ENCODE measurements at regions not wholly inside any gene's neighbourhood (a gene's known extent, or its start where the extent isn't known, plus 50 kb on each side); places are given as distances from the start of the nearest gene placed in this dataset.

DNA sequence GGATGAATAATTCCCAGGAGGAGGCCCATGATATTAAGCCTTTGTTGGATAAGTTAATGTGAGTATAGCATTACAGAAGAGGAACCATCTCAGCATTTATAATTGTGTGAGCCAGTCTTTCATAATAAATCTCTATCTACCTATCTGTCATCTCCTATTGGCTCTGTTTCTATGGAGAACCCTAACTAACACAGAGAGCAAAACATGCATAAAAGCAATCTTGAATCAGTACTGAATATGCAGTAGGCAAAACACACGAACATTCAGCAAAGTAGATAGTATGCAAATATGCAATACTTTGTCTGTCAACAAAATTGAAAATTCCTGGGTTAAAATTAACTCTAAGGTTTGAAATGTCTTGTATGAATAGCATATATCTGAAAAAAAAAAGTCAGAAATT is 966.3 kb downstream of the DIAPH3 start (continued):
- TF ChIP-seq, protein P1, sequence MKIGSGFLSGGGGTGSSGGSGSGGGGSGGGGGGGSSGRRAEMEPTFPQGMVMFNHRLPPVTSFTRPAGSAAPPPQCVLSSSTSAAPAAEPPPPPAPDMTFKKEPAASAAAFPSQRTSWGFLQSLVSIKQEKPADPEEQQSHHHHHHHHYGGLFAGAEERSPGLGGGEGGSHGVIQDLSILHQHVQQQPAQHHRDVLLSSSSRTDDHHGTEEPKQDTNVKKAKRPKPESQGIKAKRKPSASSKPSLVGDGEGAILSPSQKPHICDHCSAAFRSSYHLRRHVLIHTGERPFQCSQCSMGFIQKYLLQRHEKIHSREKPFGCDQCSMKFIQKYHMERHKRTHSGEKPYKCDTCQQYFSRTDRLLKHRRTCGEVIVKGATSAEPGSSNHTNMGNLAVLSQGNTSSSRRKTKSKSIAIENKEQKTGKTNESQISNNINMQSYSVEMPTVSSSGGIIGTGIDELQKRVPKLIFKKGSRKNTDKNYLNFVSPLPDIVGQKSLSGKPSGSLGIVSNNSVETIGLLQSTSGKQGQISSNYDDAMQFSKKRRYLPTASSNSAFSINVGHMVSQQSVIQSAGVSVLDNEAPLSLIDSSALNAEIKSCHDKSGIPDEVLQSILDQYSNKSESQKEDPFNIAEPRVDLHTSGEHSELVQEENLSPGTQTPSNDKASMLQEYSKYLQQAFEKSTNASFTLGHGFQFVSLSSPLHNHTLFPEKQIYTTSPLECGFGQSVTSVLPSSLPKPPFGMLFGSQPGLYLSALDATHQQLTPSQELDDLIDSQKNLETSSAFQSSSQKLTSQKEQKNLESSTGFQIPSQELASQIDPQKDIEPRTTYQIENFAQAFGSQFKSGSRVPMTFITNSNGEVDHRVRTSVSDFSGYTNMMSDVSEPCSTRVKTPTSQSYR (CRISPR knock-in tag; IDR thresholded peaks at IDR 0.05), result no peak
- TF ChIP-seq SMAD4 (CRISPR knock-in tag; IDR thresholded peaks at IDR 0.05) (no peak), OVOL2 (CRISPR knock-in tag; IDR thresholded peaks at IDR 0.05; ENCODE audit: borderline replicate concordance) (no peak), ZNF263 (CRISPR knock-in tag; IDR thresholded peaks at IDR 0.05; ENCODE audit: low read depth) (no peak), CREB1 (CRISPR knock-in tag; IDR thresholded peaks at IDR 0.05) (no peak), GTF2I (CRISPR knock-in tag; conservative IDR thresholded peaks at IDR 0.05) (no peak), CBFB (CRISPR knock-in tag; IDR thresholded peaks at IDR 0.05; ENCODE audit: low read depth) (no peak), NFATC4 (CRISPR knock-in tag; IDR thresholded peaks at IDR 0.05) (no peak)
- TF ChIP-seq, protein P2, sequence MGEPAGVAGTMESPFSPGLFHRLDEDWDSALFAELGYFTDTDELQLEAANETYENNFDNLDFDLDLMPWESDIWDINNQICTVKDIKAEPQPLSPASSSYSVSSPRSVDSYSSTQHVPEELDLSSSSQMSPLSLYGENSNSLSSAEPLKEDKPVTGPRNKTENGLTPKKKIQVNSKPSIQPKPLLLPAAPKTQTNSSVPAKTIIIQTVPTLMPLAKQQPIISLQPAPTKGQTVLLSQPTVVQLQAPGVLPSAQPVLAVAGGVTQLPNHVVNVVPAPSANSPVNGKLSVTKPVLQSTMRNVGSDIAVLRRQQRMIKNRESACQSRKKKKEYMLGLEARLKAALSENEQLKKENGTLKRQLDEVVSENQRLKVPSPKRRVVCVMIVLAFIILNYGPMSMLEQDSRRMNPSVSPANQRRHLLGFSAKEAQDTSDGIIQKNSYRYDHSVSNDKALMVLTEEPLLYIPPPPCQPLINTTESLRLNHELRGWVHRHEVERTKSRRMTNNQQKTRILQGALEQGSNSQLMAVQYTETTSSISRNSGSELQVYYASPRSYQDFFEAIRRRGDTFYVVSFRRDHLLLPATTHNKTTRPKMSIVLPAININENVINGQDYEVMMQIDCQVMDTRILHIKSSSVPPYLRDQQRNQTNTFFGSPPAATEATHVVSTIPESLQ (CRISPR knock-in tag; IDR thresholded peaks at IDR 0.05), result no peak
- TF ChIP-seq, protein P3, sequence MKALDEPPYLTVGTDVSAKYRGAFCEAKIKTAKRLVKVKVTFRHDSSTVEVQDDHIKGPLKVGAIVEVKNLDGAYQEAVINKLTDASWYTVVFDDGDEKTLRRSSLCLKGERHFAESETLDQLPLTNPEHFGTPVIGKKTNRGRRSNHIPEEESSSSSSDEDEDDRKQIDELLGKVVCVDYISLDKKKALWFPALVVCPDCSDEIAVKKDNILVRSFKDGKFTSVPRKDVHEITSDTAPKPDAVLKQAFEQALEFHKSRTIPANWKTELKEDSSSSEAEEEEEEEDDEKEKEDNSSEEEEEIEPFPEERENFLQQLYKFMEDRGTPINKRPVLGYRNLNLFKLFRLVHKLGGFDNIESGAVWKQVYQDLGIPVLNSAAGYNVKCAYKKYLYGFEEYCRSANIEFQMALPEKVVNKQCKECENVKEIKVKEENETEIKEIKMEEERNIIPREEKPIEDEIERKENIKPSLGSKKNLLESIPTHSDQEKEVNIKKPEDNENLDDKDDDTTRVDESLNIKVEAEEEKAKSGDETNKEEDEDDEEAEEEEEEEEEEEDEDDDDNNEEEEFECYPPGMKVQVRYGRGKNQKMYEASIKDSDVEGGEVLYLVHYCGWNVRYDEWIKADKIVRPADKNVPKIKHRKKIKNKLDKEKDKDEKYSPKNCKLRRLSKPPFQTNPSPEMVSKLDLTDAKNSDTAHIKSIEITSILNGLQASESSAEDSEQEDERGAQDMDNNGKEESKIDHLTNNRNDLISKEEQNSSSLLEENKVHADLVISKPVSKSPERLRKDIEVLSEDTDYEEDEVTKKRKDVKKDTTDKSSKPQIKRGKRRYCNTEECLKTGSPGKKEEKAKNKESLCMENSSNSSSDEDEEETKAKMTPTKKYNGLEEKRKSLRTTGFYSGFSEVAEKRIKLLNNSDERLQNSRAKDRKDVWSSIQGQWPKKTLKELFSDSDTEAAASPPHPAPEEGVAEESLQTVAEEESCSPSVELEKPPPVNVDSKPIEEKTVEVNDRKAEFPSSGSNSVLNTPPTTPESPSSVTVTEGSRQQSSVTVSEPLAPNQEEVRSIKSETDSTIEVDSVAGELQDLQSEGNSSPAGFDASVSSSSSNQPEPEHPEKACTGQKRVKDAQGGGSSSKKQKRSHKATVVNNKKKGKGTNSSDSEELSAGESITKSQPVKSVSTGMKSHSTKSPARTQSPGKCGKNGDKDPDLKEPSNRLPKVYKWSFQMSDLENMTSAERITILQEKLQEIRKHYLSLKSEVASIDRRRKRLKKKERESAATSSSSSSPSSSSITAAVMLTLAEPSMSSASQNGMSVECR (CRISPR knock-in tag; IDR thresholded peaks at IDR 0.05; ENCODE audit: borderline replicate concordance), result no peak
- TF ChIP-seq, protein P4, sequence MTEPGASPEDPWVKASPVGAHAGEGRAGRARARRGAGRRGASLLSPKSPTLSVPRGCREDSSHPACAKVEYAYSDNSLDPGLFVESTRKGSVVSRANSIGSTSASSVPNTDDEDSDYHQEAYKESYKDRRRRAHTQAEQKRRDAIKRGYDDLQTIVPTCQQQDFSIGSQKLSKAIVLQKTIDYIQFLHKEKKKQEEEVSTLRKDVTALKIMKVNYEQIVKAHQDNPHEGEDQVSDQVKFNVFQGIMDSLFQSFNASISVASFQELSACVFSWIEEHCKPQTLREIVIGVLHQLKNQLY (CRISPR knock-in tag; IDR thresholded peaks at IDR 0.05), result no peak

DNA sequence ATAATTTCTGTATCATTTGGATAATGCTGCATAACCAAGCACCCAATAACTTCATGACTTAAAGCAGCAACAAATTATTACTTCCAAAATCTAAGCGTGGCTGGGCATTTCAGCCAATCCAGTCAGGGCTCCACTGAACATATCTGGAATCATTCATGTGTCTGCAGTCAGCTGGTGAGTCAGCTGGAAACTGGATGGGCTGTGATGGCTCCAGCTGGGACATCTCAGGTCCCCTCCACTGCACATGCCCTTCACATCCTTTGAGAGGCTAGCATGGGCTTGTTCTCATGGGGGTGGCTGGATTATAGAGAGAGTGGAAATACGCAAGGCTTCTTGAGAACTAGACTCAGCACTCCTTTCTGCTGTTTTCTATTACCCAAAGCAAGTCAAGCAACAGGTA is 961.9 kb downstream of the DIAPH3 start:
- DNase-seq (ENCODE audit: low spot score), result no peak
- Mint-ChIP-seq H3K9me3 (peaks cover 8% of the 10 kb centered on the region), H3K27ac (no peak overlapping the region), H3K36me3 (no peaks in the 10 kb centered on the region), H3K4me3 (no peak overlapping the region), H3K4me1 (no peaks in the 10 kb centered on the region; the same call in 1 of the 2 replicates), H3K27me3 (ENCODE audit: low read depth) (no peaks in the 10 kb centered on the region)
- TF ChIP-seq JUN (CRISPR knock-in tag; IDR thresholded peaks at IDR 0.05) (no peak), MXD4 (CRISPR knock-in tag; IDR thresholded peaks at IDR 0.05; ENCODE audit: borderline replicate concordance) (no peak), KAT7 (CRISPR knock-in tag; IDR thresholded peaks at IDR 0.05; ENCODE audit: borderline replicate concordance) (no peak)
- TF ChIP-seq, protein P5, sequence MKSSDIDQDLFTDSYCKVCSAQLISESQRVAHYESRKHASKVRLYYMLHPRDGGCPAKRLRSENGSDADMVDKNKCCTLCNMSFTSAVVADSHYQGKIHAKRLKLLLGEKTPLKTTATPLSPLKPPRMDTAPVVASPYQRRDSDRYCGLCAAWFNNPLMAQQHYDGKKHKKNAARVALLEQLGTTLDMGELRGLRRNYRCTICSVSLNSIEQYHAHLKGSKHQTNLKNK (CRISPR knock-in tag; IDR thresholded peaks at IDR 0.05), result no peak
- TF ChIP-seq, protein P6, sequence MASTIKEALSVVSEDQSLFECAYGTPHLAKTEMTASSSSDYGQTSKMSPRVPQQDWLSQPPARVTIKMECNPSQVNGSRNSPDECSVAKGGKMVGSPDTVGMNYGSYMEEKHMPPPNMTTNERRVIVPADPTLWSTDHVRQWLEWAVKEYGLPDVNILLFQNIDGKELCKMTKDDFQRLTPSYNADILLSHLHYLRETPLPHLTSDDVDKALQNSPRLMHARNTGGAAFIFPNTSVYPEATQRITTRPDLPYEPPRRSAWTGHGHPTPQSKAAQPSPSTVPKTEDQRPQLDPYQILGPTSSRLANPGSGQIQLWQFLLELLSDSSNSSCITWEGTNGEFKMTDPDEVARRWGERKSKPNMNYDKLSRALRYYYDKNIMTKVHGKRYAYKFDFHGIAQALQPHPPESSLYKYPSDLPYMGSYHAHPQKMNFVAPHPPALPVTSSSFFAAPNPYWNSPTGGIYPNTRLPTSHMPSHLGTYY (CRISPR knock-in tag; IDR thresholded peaks at IDR 0.05), result no peak
- ChIA-PET CTCF (no interaction called here), POLR2A (no interaction called here)
- no peak for ATAC-seq

Measured in WTC11 (cell line).